Neural progenitor cell (in vitro differentiated cells): ENCODE measurements at regions not wholly inside any gene's neighbourhood (a gene's known extent, or its start where the extent isn't known, plus 50 kb on each side); places are given as distances from the start of the nearest gene placed in this dataset.

Experiments used
- DNase-seq: peaks from one replicate; pipeline ENCODE4 v3.0.0-alpha.2; 2016; ENCODE audit warnings: low spot score
- H2AFZ ChIP-seq: fragments of 200-600 bp; sonication (generic); replicated peaks from 2 replicates; pipeline ENCODE4 v1.6.1; 2016; ENCODE audit warnings: antibody characterized with exemption
- H3F3A ChIP-seq: fragments of 200-600 bp; sonication (generic); 2 replicates; pipeline ENCODE4 v1.6.1; 2016; ENCODE audit warnings: antibody characterized with exemption, low read depth
- H3K27ac ChIP-seq: fragments of 200-600 bp; sonication (generic); 2 replicates; pipeline ENCODE4 v1.5.1; 2016; ENCODE audit warnings: mild to moderate bottlenecking
- H3K27me3 ChIP-seq: fragments of 200-600 bp; sonication (generic); 2 replicates; pipeline ENCODE4 v1.6.1; 2016; ENCODE audit warnings: mild to moderate bottlenecking, moderate library complexity
- H3K36me3 ChIP-seq: fragments of 200-600 bp; sonication (generic); 2 replicates; pipeline ENCODE4 v1.5.1; 2016
- H3K4me1 ChIP-seq: fragments of 200-600 bp; sonication (generic); 2 replicates; pipeline ENCODE4 v1.6.1; 2016; ENCODE audit warnings: mixed run types
- H3K4me2 ChIP-seq: fragments of 200-600 bp; sonication (generic); 2 replicates; pipeline ENCODE4 v1.6.1; 2016
- H3K4me3 ChIP-seq: fragments of 200-600 bp; sonication (generic); 2 replicates; pipeline ENCODE4 v1.5.1; 2016
- H3K79me2 ChIP-seq: fragments of 200-600 bp; sonication (generic); 2 replicates; pipeline ENCODE4 v1.6.1; 2016; ENCODE audit warnings: low read depth
- H3K9ac ChIP-seq: fragments of 200-600 bp; sonication (generic); 2 replicates; pipeline ENCODE4 v1.6.1; 2016
- H3K9me3 ChIP-seq: fragments of 200-600 bp; sonication (generic); 2 replicates; pipeline ENCODE4 v1.5.1; 2016; ENCODE audit warnings: low read depth
- H4K20me1 ChIP-seq: fragments of 200-600 bp; sonication (generic); 2 replicates; pipeline ENCODE4 v1.6.1; 2016; ENCODE audit warnings: low read depth
- H3K27ac Mint-ChIP-seq: 3 replicates; pipeline ENCODE4 v1.8.0; 2021; ENCODE audit warnings: mixed read lengths
- H3K27me3 Mint-ChIP-seq: 2 replicates; pipeline ENCODE4 v1.8.0; 2022; ENCODE audit warnings: low read depth, mild to moderate bottlenecking, inconsistent platforms, moderate library complexity, mixed read lengths; ENCODE audit not compliant: insufficient read depth
- H3K36me3 Mint-ChIP-seq: 3 replicates; pipeline ENCODE4 v1.8.0; 2021; ENCODE audit warnings: mixed read lengths
- H3K4me1 Mint-ChIP-seq: 3 replicates; pipeline ENCODE4 v1.8.0; 2021; ENCODE audit warnings: mixed read lengths
- H3K4me3 Mint-ChIP-seq: 3 replicates; pipeline ENCODE4 v1.8.0; 2021; ENCODE audit warnings: mild to moderate bottlenecking, moderate library complexity, mixed read lengths
- H3K9me3 Mint-ChIP-seq: 3 replicates; pipeline ENCODE4 v1.8.0; 2020; ENCODE audit warnings: mixed read lengths
- CTCF ChIP-seq: fragments of 200-600 bp; sonication (generic); IDR thresholded peaks from 2 replicates; pipeline ENCODE4 v1.5.1; 2017; ENCODE audit warnings: antibody characterized with exemption, mild to moderate bottlenecking
- EZH2 ChIP-seq: fragments of 200-600 bp; sonication (generic); IDR thresholded peaks from 2 replicates; pipeline ENCODE4 v1.6.1; 2017; ENCODE audit warnings: antibody characterized with exemption, mild to moderate bottlenecking, moderate library complexity
- EZH2phosphoT487 ChIP-seq: fragments of 200-600 bp; sonication (generic); IDR thresholded peaks from 2 replicates; pipeline ENCODE4 v1.6.1; 2017; ENCODE audit warnings: antibody characterized with exemption

GRCh38 chr1:34363915-34364314, 187.2 kb downstream of the C1orf94 start:
- H3K27me3 Mint-ChIP-seq, result peaks cover 6% of the 10 kb centered on the region
- H3K79me2 ChIP-seq, result no peaks in the 10 kb centered on the region
- TF ChIP-seq EZH2, result no peak
- TF ChIP-seq CTCF, result no peak
- TF ChIP-seq EZH2phosphoT487, result no peak

GRCh38 chr1:34364376-34364775, 187.7 kb downstream of the C1orf94 start:
- Mint-ChIP-seq H3K27ac (no peak overlapping the region), H3K27me3 (peaks cover 6% of the 10 kb centered on the region), H3K36me3 (no peaks in the 10 kb centered on the region), H3K4me3 (no peak overlapping the region), H3K9me3 (no peaks in the 10 kb centered on the region), H3K4me1 (no peaks in the 10 kb centered on the region)
- no peak for DNase-seq
- H4K20me1 ChIP-seq, result no peaks in the 10 kb centered on the region
- H3K4me3 ChIP-seq, result no peak overlapping the region
- H3K27me3 ChIP-seq, result no peaks in the 10 kb centered on the region
- no peak overlapping the region for H3K27ac ChIP-seq
- no peak overlapping the region for H2AFZ ChIP-seq
- H3K4me1 ChIP-seq, result no peaks in the 10 kb centered on the region
- H3K4me2 ChIP-seq, result no peak overlapping the region
- H3K9me3 ChIP-seq, result no peaks in the 10 kb centered on the region
- H3K79me2 ChIP-seq, result no peaks in the 10 kb centered on the region
- H3K9ac ChIP-seq, result no peak overlapping the region
- H3F3A ChIP-seq, result no peaks in the 10 kb centered on the region
- no peaks in the 10 kb centered on the region for H3K36me3 ChIP-seq
- TF ChIP-seq EZH2phosphoT487 (no peak), EZH2 (no peak), CTCF (no peak)

More at GRCh38 chr1:34363915-34364314, 187.2 kb downstream of the C1orf94 start:
- H3K4me1 ChIP-seq, result no peaks in the 10 kb centered on the region
- no peaks in the 10 kb centered on the region for H3F3A ChIP-seq
- H3K27ac ChIP-seq, result no peak overlapping the region
- H3K9ac ChIP-seq, result no peak overlapping the region
- H3K36me3 ChIP-seq, result no peaks in the 10 kb centered on the region
- no peak overlapping the region for H3K4me2 ChIP-seq
- no peaks in the 10 kb centered on the region for H3K9me3 Mint-ChIP-seq
- H3K27me3 ChIP-seq, result no peaks in the 10 kb centered on the region
- DNase-seq, result no peak
- H3K4me3 Mint-ChIP-seq, result no peak overlapping the region
- H3K4me1 Mint-ChIP-seq, result no peaks in the 10 kb centered on the region
- H3K27ac Mint-ChIP-seq, result no peak overlapping the region
- no peaks in the 10 kb centered on the region for H4K20me1 ChIP-seq
- no peak overlapping the region for H3K4me3 ChIP-seq
- H3K9me3 ChIP-seq, result no peaks in the 10 kb centered on the region
- H3K36me3 Mint-ChIP-seq, result no peaks in the 10 kb centered on the region
- H2AFZ ChIP-seq, result no peak overlapping the region

- no peak for DNase-seq
- Histone ChIP-seq H3K4me2 (no peak overlapping the region), H2AFZ (no peak overlapping the region), H4K20me1 (no peaks in the 10 kb centered on the region), H3K27me3 (no peaks in the 10 kb centered on the region), H3K9me3 (no peaks in the 10 kb centered on the region), H3K36me3 (no peaks in the 10 kb centered on the region), H3K4me3 (no peak overlapping the region), H3K9ac (no peak overlapping the region), H3K27ac (no peak overlapping the region), H3F3A (no peaks in the 10 kb centered on the region), H3K79me2 (no peaks in the 10 kb centered on the region), H3K4me1 (no peaks in the 10 kb centered on the region)
- Mint-ChIP-seq H3K27ac (no peak overlapping the region), H3K36me3 (no peaks in the 10 kb centered on the region), H3K9me3 (no peaks in the 10 kb centered on the region), H3K4me3 (no peak overlapping the region), H3K4me1 (no peaks in the 10 kb centered on the region), H3K27me3 (peaks cover 6% of the 10 kb centered on the region)
- TF ChIP-seq EZH2phosphoT487, result no peak
- no peak for TF ChIP-seq EZH2
- no peak for TF ChIP-seq CTCF
These were observed 188.6 kb downstream of the C1orf94 start for GRCh38 chr1:34365295-34365694.
